ENCODE measurements at regions not wholly inside any gene's neighbourhood (a gene's known extent, or its start where the extent isn't known, plus 50 kb on each side); places are given as distances from the start of the nearest gene placed in this dataset.

- Histone ChIP-seq H3K27me3 (ENCODE audit: low read depth) (no peaks in the 10 kb centered on the region), H3K4me3 (no peak overlapping the region), H3K27ac (no peak overlapping the region), H3K9me3 (no peaks in the 10 kb centered on the region), H3K4me1 (no peaks in the 10 kb centered on the region), H3K36me3 (no peaks in the 10 kb centered on the region)
- DNase-seq = peak; percentile 52
- intact Hi-C loops (cut with DNase I) = no loop called here
- TF ChIP-seq CTCF (IDR thresholded peaks at IDR 0.05) = peak; percentile 84
- peak; percentile 64 to 73 for ATAC-seq
Observed at GRCh38 chr1:213374369-213374768, 323.3 kb downstream of the RPS6KC1 start.

DNA sequence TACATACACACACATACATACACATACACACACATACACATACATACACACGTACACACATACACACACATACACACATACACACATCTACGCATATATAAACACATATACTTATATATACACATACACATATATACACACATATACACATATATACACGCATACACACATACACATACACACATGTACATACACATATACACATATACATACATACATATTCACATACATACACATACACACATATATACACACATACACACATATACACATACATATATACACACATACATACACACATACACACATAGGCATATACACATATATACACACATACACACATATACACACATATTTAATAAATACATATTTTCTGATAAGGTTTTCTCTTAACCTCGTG, 324.0 kb downstream of the RPS6KC1 start:
- no peak overlapping the region for H3K27ac ChIP-seq
- no peaks in the 10 kb centered on the region for H3K4me1 ChIP-seq
- H3K27me3 ChIP-seq (ENCODE audit: low read depth) = no peaks in the 10 kb centered on the region
- TF ChIP-seq CTCF (IDR thresholded peaks at IDR 0.05) = no peak
- no peak for DNase-seq
- no peaks in the 10 kb centered on the region for H3K36me3 ChIP-seq
- intact Hi-C loops (cut with DNase I) = no loop called here
- no peak overlapping the region for H3K4me3 ChIP-seq
- H3K9me3 ChIP-seq = no peaks in the 10 kb centered on the region
- ATAC-seq = no peak

DNA sequence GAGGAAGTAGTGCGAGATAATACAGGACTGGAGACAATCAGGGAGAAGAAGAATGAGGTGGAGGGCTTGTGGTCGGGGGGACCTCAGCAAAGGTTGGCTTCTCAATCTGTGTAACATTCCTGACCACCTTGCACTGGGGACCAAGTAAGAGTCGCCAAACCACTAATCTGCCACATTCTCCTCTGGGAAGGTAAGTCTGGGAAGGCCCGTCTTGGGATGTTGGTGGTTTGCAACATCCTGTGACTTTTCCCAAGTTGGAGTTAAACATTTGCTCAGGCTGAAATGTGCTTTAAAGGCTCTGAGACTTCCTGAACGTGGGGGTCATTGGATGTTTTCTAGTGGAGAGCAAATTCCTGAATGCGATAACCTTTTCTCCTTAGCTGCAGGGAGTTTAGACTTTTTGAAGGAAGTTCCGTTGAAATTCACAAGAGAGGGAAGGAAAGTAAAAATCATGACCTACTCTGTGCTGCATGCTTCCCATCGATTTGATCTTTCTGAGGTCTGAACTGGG, 325.9 kb downstream of the RPS6KC1 start:
- intact Hi-C loops (cut with DNase I) = no loop called here
- H3K36me3 ChIP-seq = no peaks in the 10 kb centered on the region

GRCh38 chr1:213380865-213381264, 329.8 kb downstream of the RPS6KC1 start:
- ATAC-seq = no peak
- no peak for TF ChIP-seq CTCF (IDR thresholded peaks at IDR 0.05)
- intact Hi-C loops (cut with DNase I) = no loop called here

More for the DNA sequence above, 325.9 kb downstream of the RPS6KC1 start:
- H3K27me3 ChIP-seq (ENCODE audit: low read depth) = no peaks in the 10 kb centered on the region
- H3K27ac ChIP-seq = no peak overlapping the region
- no peak for TF ChIP-seq CTCF (IDR thresholded peaks at IDR 0.05)
- no peaks in the 10 kb centered on the region for H3K4me1 ChIP-seq
- no peaks in the 10 kb centered on the region for H3K9me3 ChIP-seq
- ATAC-seq = no peak
- no peak for DNase-seq
- no peak overlapping the region for H3K4me3 ChIP-seq

GRCh38 chr1:213381572-213382084, 330.6 kb downstream of the RPS6KC1 start:
- no peaks in the 10 kb centered on the region for H3K9me3 ChIP-seq
- no peaks in the 10 kb centered on the region for H3K36me3 ChIP-seq
- no peak overlapping the region for H3K27ac ChIP-seq
- no peak overlapping the region for H3K4me3 ChIP-seq
- no peak for TF ChIP-seq CTCF (IDR thresholded peaks at IDR 0.05)
- no peaks in the 10 kb centered on the region for H3K4me1 ChIP-seq
- intact Hi-C loops (cut with DNase I) = no loop called here
- ATAC-seq (no peak), DNase-seq (no peak)
- no peaks in the 10 kb centered on the region for H3K27me3 ChIP-seq (ENCODE audit: low read depth)

More at GRCh38 chr1:213380865-213381264, 329.8 kb downstream of the RPS6KC1 start:
- H3K27ac ChIP-seq = no peak overlapping the region
- no peak for DNase-seq
- no peaks in the 10 kb centered on the region for H3K9me3 ChIP-seq
- H3K36me3 ChIP-seq = no peaks in the 10 kb centered on the region
- H3K4me1 ChIP-seq = no peaks in the 10 kb centered on the region
- no peaks in the 10 kb centered on the region for H3K27me3 ChIP-seq (ENCODE audit: low read depth)
- H3K4me3 ChIP-seq = no peak overlapping the region

Measured in lower lobe of right lung (tissue), 2 donors.